MM.1S (cell line): ENCODE measurements at regions not wholly inside any gene's neighbourhood (a gene's known extent, or its start where the extent isn't known, plus 50 kb on each side); places are given as distances from the start of the nearest gene placed in this dataset.
A peak's percentile ranks its signal among the peaks of the same experiment; 100 is the strongest.

ENCODE experiments used
- DNase-seq: peaks from one replicate; pipeline ENCODE4 v3.0.0-alpha.2; 2015
- H2AFZ ChIP-seq: fragments of 300-600 bp; sonication (generic); 2 replicates; pipeline ENCODE4 v1.6.0; 2016; ENCODE audit warnings: antibody characterized with exemption, low read length
- H3F3A ChIP-seq: fragments of 300-600 bp; sonication (generic); 2 replicates; pipeline ENCODE4 v1.6.1; 2016; ENCODE audit warnings: mild to moderate bottlenecking, antibody characterized with exemption, low read length, moderate library complexity, mixed read lengths; ENCODE audit not compliant: insufficient read depth
- H3K27ac ChIP-seq: fragments of 300-600 bp; sonication (generic); 2 replicates; pipeline ENCODE4 v1.5.1; 2016; ENCODE audit warnings: mild to moderate bottlenecking, low read length
- H3K27me3 ChIP-seq: fragments of 300-600 bp; sonication (generic); replicated peaks from 2 replicates; pipeline ENCODE4 v1.6.0; 2016; ENCODE audit warnings: low read length; ENCODE audit not compliant: insufficient read depth
- H3K36me3 ChIP-seq: fragments of 300-600 bp; sonication (generic); replicated peaks from 2 replicates; pipeline ENCODE4 v1.6.1; 2016; ENCODE audit warnings: mild to moderate bottlenecking, low read length, mixed read lengths; ENCODE audit not compliant: insufficient read depth
- H3K4me1 ChIP-seq: fragments of 300-600 bp; sonication (generic); 2 replicates; pipeline ENCODE4 v1.6.1; 2016; ENCODE audit warnings: low read length, mixed read lengths
- H3K4me2 ChIP-seq: fragments of 300-600 bp; sonication (generic); 2 replicates; pipeline ENCODE4 v1.6.0; 2016; ENCODE audit warnings: low read depth, low read length
- H3K4me3 ChIP-seq: fragments of 300-600 bp; sonication (generic); 2 replicates; pipeline ENCODE4 v1.5.1; 2016; ENCODE audit warnings: low read length, mixed read lengths
- H3K79me2 ChIP-seq: fragments of 300-600 bp; sonication (generic); 2 replicates; pipeline ENCODE4 v1.6.1; 2016; ENCODE audit warnings: mixed run types, low read length, mixed read lengths
- H3K9ac ChIP-seq: fragments of 300-600 bp; sonication (generic); 2 replicates; pipeline ENCODE4 v1.6.1; 2016; ENCODE audit warnings: low read length, mixed read lengths
- H3K9me2 ChIP-seq: fragments of 300-600 bp; sonication (generic); replicated peaks from 2 replicates; pipeline ENCODE4 v1.6.1; 2016; ENCODE audit warnings: mild to moderate bottlenecking, low read length, mixed read lengths; ENCODE audit not compliant: insufficient read depth
- H3K9me3 ChIP-seq: fragments of 300-600 bp; sonication (generic); replicated peaks from 2 replicates; pipeline ENCODE4 v1.6.1; 2016; ENCODE audit warnings: mild to moderate bottlenecking, low read length, mixed read lengths; ENCODE audit not compliant: insufficient read depth
- H4K20me1 ChIP-seq: fragments of 300-600 bp; sonication (generic); 2 replicates; pipeline ENCODE4 v1.6.1; 2016; ENCODE audit warnings: mild to moderate bottlenecking, low read length, moderate library complexity, mixed read lengths; ENCODE audit not compliant: insufficient read depth
- EZH2 ChIP-seq: fragments of 300-600 bp; sonication (generic); optimal IDR thresholded peaks from 2 replicates; pipeline ENCODE3; 2017; ENCODE audit warnings: low read depth, mild to moderate bottlenecking, antibody characterized with exemption, low read length, mixed read lengths
- EZH2phosphoT487 ChIP-seq: fragments of 300-600 bp; sonication (generic); IDR thresholded peaks from 2 replicates; pipeline ENCODE4 v1.6.1; 2018; ENCODE audit warnings: antibody characterized with exemption, low read length
- TF ChIP-seq, protein P1 (sequence below): fragments of 300-600 bp; sonication (generic); IDR thresholded peaks from 2 replicates; pipeline ENCODE4 v1.5.1; 2016; ENCODE audit warnings: antibody characterized with exemption, low read length, mixed read lengths

GRCh38 chr1:194478731-194479130 is 1292.3 kb upstream of the B3GALT2 start:
- Histone ChIP-seq H3K79me2 (no peaks in the 10 kb centered on the region), H3K4me1 (no peaks in the 10 kb centered on the region), H3K9me2 (no peaks in the 10 kb centered on the region), H3K27me3 (no peaks in the 10 kb centered on the region), H3F3A (no peaks in the 10 kb centered on the region), H3K4me2 (no peak overlapping the region), H2AFZ (no peak overlapping the region), H3K9ac (no peak overlapping the region), H3K4me3 (no peak overlapping the region), H4K20me1 (no peaks in the 10 kb centered on the region), H3K9me3 (no peaks in the 10 kb centered on the region), H3K27ac (no peak overlapping the region), H3K36me3 (no peaks in the 10 kb centered on the region)
- no peak for TF ChIP-seq EZH2
- TF ChIP-seq, protein P1, sequence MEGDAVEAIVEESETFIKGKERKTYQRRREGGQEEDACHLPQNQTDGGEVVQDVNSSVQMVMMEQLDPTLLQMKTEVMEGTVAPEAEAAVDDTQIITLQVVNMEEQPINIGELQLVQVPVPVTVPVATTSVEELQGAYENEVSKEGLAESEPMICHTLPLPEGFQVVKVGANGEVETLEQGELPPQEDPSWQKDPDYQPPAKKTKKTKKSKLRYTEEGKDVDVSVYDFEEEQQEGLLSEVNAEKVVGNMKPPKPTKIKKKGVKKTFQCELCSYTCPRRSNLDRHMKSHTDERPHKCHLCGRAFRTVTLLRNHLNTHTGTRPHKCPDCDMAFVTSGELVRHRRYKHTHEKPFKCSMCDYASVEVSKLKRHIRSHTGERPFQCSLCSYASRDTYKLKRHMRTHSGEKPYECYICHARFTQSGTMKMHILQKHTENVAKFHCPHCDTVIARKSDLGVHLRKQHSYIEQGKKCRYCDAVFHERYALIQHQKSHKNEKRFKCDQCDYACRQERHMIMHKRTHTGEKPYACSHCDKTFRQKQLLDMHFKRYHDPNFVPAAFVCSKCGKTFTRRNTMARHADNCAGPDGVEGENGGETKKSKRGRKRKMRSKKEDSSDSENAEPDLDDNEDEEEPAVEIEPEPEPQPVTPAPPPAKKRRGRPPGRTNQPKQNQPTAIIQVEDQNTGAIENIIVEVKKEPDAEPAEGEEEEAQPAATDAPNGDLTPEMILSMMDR, result no peak
- no peak for TF ChIP-seq EZH2phosphoT487
- DNase-seq, result no peak

- no peaks in the 10 kb centered on the region for H3K79me2 ChIP-seq
- H3K9me3 ChIP-seq, result no peaks in the 10 kb centered on the region
- H3K4me3 ChIP-seq, result no peak overlapping the region
- peak; percentile 29 for DNase-seq
- TF ChIP-seq EZH2 (no peak), EZH2phosphoT487 (no peak)
- TF ChIP-seq, protein P1, result no peak
- H3K36me3 ChIP-seq, result no peaks in the 10 kb centered on the region
- H3K27ac ChIP-seq, result no peak overlapping the region
- H3K9ac ChIP-seq, result no peak overlapping the region
- H2AFZ ChIP-seq, result no peak overlapping the region
- H3K4me2 ChIP-seq, result no peak overlapping the region
- H3F3A ChIP-seq, result no peaks in the 10 kb centered on the region
- no peaks in the 10 kb centered on the region for H4K20me1 ChIP-seq
- H3K27me3 ChIP-seq, result no peaks in the 10 kb centered on the region
- H3K4me1 ChIP-seq, result no peaks in the 10 kb centered on the region
- H3K9me2 ChIP-seq, result no peaks in the 10 kb centered on the region
Measured at GRCh38 chr1:194477908-194478307, 1291.5 kb upstream of the B3GALT2 start.

DNA sequence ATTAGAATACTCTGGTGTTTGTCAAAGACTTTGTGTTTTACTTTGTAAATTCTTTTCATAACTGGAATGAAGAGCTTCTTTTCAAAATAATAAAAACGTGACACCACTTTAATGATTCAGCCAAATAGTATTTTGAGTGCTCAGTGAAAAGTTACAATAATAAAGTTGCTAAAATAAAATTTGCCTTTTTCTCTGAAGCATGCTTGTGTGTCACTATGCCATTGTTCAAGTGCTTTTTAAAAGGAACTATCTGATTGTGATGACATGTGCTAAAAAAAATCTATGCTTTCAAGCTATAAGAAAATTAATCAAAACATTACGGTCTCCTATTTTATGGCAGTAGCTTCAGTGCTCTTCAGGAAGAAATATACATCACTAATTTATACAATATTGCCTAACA is 1290.5 kb upstream of the B3GALT2 start:
- Histone ChIP-seq H3K36me3 (no peaks in the 10 kb centered on the region), H2AFZ (no peak overlapping the region), H3K79me2 (no peaks in the 10 kb centered on the region), H3K27me3 (no peaks in the 10 kb centered on the region), H3K4me1 (no peaks in the 10 kb centered on the region), H3K9me3 (no peaks in the 10 kb centered on the region), H3K9ac (no peak overlapping the region), H3F3A (no peaks in the 10 kb centered on the region), H3K27ac (no peak overlapping the region), H3K4me3 (no peak overlapping the region), H3K9me2 (no peaks in the 10 kb centered on the region), H4K20me1 (no peaks in the 10 kb centered on the region), H3K4me2 (no peak overlapping the region)
- no peak for DNase-seq
- no peak for TF ChIP-seq EZH2
- TF ChIP-seq, protein P1, result no peak
- no peak for TF ChIP-seq EZH2phosphoT487
